Spinal cord (tissue), 9 donors: ENCODE measurements at regions not wholly inside any gene's neighbourhood (a gene's known extent, or its start where the extent isn't known, plus 50 kb on each side); places are given as distances from the start of the nearest gene placed in this dataset.

Experiments
- DNase-seq, 6 donors: peaks; one replicate each; pipeline versions ENCODE4 v3.0.0 to v3.0.0-alpha.2; 2013 to 2015; ENCODE audit warnings: low spot score in 6 of 6, low read depth in 4 of 6
- H3K27ac ChIP-seq: one replicate; pipeline ENCODE4 v1.5.1; 2013; ENCODE audit warnings: low read depth, low read length, control low read depth
- H3K27me3 ChIP-seq: one replicate; pipeline ENCODE4 v1.6.1; 2013; ENCODE audit warnings: low read length; ENCODE audit not compliant: control insufficient read depth, insufficient read depth
- H3K36me3 ChIP-seq: one replicate; pipeline ENCODE4 v1.6.1; 2013; ENCODE audit warnings: low read length; ENCODE audit not compliant: control insufficient read depth, insufficient read depth
- H3K4me1 ChIP-seq: one replicate; pipeline ENCODE4 v1.6.1; 2013; ENCODE audit warnings: low read length; ENCODE audit not compliant: control insufficient read depth, insufficient read depth
- H3K4me3 ChIP-seq: one replicate; pipeline ENCODE4 v1.5.1; 2013; ENCODE audit warnings: low read depth, low read length, control low read depth
- H3K9me3 ChIP-seq: one replicate; pipeline ENCODE4 v1.6.1; 2013; ENCODE audit warnings: low read length; ENCODE audit not compliant: control insufficient read depth, insufficient read depth
- WGBS: methylation state at CpG from one replicate; pipeline ENCODE4 v1.1.5; 2013; ENCODE audit warnings: missing lambda C conversion rate; ENCODE audit not compliant: insufficient coverage; 5-methylcytosine and 5-hydroxymethylcytosine counted together
- donor health status: healthy.

DNA sequence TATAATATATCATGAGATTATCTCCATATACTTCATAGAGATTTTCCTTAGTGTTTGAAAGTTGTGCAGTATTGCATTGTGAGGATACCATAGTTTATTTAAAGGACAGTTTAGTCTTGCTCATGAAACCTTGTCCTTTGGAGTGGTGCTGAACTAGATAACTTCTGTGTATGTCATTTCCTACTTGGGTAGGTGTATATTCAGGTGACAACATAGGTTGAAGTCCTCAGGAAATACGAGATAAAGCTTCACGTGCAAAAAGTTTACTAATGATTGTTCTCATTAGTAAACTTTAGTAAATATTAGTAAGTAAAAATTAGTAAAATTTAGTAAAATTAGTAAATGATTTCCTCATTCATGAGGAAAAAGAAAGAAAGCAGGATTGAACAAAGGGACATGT is 521.3 kb upstream of the LRRC4C start:
- Histone ChIP-seq H3K27me3 (no peaks in the 10 kb centered on the region), H3K4me3 (no peak overlapping the region), H3K9me3 (no peaks in the 10 kb centered on the region), H3K27ac (no peak overlapping the region), H3K36me3 (no peaks in the 10 kb centered on the region), H3K4me1 (no peaks in the 10 kb centered on the region)
- no peak for DNase-seq
- WGBS: no CpG with 5 or more reads among the region's 2 CpGs

GRCh38 chr11:41982276-41982675 is 522.8 kb upstream of the LRRC4C start:
- WGBS: no CpG with 5 or more reads among the region's 3 CpGs
- Histone ChIP-seq H3K4me3 (no peak overlapping the region), H3K27me3 (no peaks in the 10 kb centered on the region), H3K9me3 (no peaks in the 10 kb centered on the region), H3K36me3 (no peaks in the 10 kb centered on the region), H3K27ac (no peak overlapping the region), H3K4me1 (no peaks in the 10 kb centered on the region)
- DNase-seq: no peak

GRCh38 chr11:41982975-41983374 is 523.5 kb upstream of the LRRC4C start:
- Histone ChIP-seq H3K4me3 (no peak overlapping the region), H3K27ac (no peak overlapping the region), H3K27me3 (no peaks in the 10 kb centered on the region), H3K36me3 (no peaks in the 10 kb centered on the region), H3K4me1 (no peaks in the 10 kb centered on the region), H3K9me3 (no peaks in the 10 kb centered on the region)
- no peak for DNase-seq
- WGBS: 80% methylated on average over 1 of the region's 3 CpGs

DNA sequence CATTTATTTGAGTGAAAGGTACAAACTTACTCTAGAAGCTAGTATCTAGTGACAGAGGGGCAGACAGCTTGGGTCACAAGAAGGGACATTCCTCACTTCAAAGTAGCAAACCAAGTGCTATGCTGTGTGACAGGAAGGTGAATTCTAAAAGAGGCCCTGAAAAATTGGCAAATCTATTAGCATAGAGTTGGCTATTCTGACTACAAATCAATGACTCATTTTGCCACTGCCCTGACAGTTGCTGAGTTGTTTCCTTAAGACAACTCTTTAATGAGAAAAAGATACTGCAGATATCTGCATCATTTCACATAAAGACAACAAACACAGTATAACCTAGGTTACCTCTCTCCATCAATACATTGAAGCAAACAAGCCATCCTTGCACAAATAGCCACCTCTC is 524.0 kb upstream of the LRRC4C start:
- H3K9me3 ChIP-seq: no peaks in the 10 kb centered on the region
- DNase-seq: no peak
- no peaks in the 10 kb centered on the region for H3K36me3 ChIP-seq
- H3K4me3 ChIP-seq: no peak overlapping the region
- H3K4me1 ChIP-seq: no peaks in the 10 kb centered on the region
- no peaks in the 10 kb centered on the region for H3K27me3 ChIP-seq
- no peak overlapping the region for H3K27ac ChIP-seq

DNA sequence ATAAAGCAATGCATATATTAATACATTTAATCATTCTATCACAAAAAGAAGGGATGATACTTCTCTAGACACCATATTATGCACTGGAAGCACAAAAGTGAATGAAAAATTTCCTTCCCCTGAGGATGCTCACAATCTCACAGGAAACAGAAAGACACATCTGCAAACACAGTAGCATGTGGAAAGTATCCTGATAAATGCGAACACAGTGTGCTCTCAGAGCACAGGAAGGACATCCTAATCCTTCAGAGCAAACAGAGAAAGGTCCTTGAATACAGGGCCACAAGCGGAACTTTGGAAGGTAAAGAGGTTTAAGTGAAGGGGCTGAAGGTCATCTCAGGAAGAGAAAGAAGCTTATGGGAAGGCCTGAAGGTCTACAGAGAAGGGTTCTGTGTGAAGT is 524.6 kb upstream of the LRRC4C start:
- Histone ChIP-seq H3K4me3 (no peak overlapping the region), H3K9me3 (no peaks in the 10 kb centered on the region), H3K4me1 (no peaks in the 10 kb centered on the region), H3K27ac (no peak overlapping the region), H3K27me3 (no peaks in the 10 kb centered on the region), H3K36me3 (no peaks in the 10 kb centered on the region)
- 80% methylated on average over 1 of the region's 2 CpGs for WGBS
- DNase-seq: no peak

DNA sequence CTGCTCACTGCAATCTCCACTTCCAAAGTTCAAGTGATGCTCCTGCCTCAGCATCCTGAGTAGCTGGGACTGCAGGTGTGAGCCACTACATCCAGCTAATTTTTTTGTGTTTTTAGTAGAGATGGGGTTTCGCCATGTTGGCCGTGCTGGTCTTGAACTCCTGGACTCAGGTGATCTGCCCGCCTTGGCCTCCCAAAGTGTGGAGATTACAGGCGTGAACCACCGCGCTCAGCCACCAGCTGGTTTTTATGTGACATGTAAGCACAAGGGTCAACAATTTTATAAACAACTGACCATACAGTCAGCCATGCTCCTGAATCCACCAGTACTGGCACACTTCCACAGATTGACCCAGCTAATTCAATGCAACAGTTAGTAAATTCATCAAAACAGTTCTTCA is 526.3 kb upstream of the LRRC4C start:
- DNase-seq: no peak
- no peaks in the 10 kb centered on the region for H3K27me3 ChIP-seq
- no peak overlapping the region for H3K4me3 ChIP-seq
- no peaks in the 10 kb centered on the region for H3K36me3 ChIP-seq
- no peaks in the 10 kb centered on the region for H3K9me3 ChIP-seq
- H3K27ac ChIP-seq: no peak overlapping the region
- H3K4me1 ChIP-seq: no peaks in the 10 kb centered on the region
- WGBS: 98% methylated on average over 6 of the region's 6 CpGs

DNA sequence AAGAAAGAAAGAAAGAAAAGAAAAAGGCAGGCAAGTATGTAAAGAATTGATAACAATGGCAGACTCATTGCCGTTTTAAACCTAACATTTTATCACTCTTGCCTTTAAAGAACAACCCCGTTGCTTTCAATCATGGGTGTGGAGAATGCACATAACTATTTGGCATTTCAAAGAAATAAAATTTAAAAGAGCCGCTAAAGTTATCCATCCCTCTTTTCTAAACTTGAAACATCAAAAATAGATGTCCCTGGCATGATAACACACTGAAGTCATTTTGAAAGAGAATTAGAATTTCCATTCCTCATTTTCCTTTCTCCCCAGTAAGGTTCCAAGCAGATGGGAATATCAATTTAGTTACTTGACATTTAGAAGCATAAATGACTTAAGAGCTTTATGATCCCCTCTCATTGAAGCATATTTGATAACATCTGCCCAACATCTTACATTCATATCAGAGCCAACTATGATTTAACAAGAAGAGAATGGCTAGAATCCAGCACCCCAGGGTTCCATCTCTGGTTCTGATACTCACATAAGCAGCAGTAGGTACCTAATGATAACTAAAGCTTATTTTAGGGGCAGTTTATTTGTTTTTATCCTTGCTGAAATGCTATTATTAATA is 529.6 kb upstream of the LRRC4C start:
- H3K4me1 ChIP-seq: no peaks in the 10 kb centered on the region
- H3K27me3 ChIP-seq: no peaks in the 10 kb centered on the region
- DNase-seq: peak in 2 of 6 donors; percentile 20 to 45
- no peak overlapping the region for H3K27ac ChIP-seq
- no peak overlapping the region for H3K4me3 ChIP-seq
- WGBS: no CpG with 5 or more reads among the region's 3 CpGs
- H3K36me3 ChIP-seq: no peaks in the 10 kb centered on the region
- H3K9me3 ChIP-seq: no peaks in the 10 kb centered on the region

DNA sequence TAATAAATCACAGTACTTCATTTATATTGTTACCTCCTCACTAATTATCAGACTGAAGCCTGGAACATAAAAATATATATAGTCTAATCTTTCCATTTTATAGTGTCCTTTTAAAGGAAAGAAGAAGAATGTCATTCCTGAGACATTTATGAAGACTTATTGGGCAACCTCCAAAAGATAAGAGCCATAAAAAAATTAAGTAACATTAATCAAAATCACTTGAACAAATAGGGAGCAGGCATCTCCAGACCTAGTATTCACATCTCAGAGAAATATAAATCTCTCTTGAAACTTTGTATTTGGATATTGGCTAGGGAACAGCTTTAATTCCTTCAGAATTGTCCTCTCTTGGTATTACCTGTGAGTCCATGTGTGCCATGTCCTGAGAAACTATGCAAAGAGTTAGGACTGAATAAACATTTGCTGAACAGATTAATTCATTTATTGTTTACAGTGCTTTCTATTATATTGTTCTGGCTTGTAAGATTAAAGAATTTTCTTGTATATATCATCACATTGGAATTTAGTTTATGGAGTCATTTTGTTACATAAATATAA is 530.5 kb upstream of the LRRC4C start:
- no peaks in the 10 kb centered on the region for H3K27me3 ChIP-seq
- H3K9me3 ChIP-seq: no peaks in the 10 kb centered on the region
- no peak overlapping the region for H3K27ac ChIP-seq
- no peaks in the 10 kb centered on the region for H3K4me1 ChIP-seq
- H3K4me3 ChIP-seq: no peak overlapping the region
- H3K36me3 ChIP-seq: no peaks in the 10 kb centered on the region
- no peak for DNase-seq

GRCh38 chr11:41996533-41996932 is 537.1 kb upstream of the LRRC4C start:
- H3K4me1 ChIP-seq: no peaks in the 10 kb centered on the region
- no peaks in the 10 kb centered on the region for H3K27me3 ChIP-seq
- no peak overlapping the region for H3K27ac ChIP-seq
- peak in 1 of 6 donors; percentile 62 for DNase-seq
- no CpG with 5 or more reads among the region's 1 CpG for WGBS
- H3K4me3 ChIP-seq: no peak overlapping the region
- no peaks in the 10 kb centered on the region for H3K9me3 ChIP-seq
- no peaks in the 10 kb centered on the region for H3K36me3 ChIP-seq

DNA sequence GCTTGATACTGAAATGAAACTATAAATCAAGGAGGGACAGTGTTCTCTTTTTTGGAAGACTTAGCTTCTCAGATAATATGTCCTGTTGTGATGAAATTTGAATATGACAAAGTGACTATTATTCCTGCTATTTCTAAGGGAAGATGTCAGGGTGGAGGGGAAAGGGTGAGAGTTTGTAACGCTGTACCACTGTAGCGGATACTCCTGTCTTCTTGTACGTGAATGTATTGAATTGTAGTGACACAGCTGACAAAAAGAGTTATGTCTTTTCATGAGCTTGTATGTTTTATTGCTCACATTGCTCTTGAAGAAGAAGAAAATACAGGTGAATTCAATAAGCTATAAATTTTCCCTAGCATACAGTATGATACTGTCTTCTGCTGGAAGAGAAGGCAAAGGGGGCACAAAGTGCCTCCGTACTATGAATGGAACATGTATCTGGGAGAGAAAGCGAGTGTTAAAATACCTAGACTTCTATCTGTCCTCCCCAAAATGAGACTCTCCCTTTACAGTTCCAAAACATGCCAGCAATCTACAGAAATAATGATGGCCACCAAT is 538.5 kb upstream of the LRRC4C start:
- 100% methylated on average over 1 of the region's 5 CpGs for WGBS
- H3K27ac ChIP-seq: no peak overlapping the region

More for the DNA sequence above, 538.5 kb upstream of the LRRC4C start:
- DNase-seq: peak in 1 of 6 donors; percentile 26
- Histone ChIP-seq H3K4me1 (no peaks in the 10 kb centered on the region), H3K9me3 (no peaks in the 10 kb centered on the region), H3K4me3 (no peak overlapping the region), H3K36me3 (no peaks in the 10 kb centered on the region), H3K27me3 (no peaks in the 10 kb centered on the region)
